GM18519 (cell line): ENCODE measurements at regions not wholly inside any gene's neighbourhood (a gene's known extent, or its start where the extent isn't known, plus 50 kb on each side); places are given as distances from the start of the nearest gene placed in this dataset.

Experiments used
- ATAC-seq: cut with Tn5 transposase; IDR thresholded peaks from one replicate; pipeline ENCODE4 v1.9.1; 2021; ENCODE audit warnings: mild to moderate bottlenecking, moderate library complexity; ENCODE audit not compliant: unreplicated experiment, low FRiP score

- no peak for ATAC-seq
Measured at GRCh38 chr5:39730699-39731098, 305.9 kb upstream of the DAB2 start.

DNA sequence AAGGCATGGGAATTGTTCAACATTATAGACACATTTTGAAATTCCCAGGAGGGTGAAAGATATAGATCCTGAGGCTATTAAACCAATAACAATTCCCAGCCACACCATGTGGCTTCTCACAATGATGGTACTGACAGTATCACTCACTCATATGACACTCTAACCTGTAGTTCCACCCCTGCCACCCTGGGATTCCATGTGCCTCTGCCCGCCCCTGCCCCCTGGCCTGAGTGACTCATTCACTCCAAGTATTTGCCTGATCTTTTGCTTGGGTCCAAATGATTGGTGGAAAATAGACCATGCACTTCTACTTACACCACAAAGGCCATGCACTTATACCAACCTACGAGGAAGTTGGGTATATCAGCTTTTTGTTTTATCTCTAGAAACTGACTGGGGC, 305.2 kb upstream of the DAB2 start:
- ATAC-seq: no peak

- ATAC-seq: no peak
Measured at GRCh38 chr5:39726467-39726866, 301.7 kb upstream of the DAB2 start.

DNA sequence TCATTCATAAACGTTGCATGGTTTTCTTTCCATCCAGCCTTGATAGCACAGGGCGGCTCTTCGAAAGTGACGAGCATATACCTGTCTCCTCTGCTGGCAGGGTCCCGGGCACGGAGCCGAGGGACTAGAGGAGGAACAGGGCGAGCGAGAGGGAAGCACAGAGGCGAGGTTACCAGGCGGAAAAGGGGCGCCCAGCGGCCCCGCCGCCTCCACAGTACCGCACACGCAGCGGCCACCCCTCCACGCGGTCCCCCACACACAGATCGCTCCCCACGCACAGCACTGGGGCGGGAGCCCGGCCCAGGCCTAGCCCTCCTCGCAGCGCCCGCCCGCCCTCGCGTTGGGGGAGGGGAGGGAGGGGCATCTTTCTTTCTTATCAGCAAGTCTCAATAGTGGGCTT, 296.6 kb upstream of the DAB2 start:
- no peak for ATAC-seq

DNA sequence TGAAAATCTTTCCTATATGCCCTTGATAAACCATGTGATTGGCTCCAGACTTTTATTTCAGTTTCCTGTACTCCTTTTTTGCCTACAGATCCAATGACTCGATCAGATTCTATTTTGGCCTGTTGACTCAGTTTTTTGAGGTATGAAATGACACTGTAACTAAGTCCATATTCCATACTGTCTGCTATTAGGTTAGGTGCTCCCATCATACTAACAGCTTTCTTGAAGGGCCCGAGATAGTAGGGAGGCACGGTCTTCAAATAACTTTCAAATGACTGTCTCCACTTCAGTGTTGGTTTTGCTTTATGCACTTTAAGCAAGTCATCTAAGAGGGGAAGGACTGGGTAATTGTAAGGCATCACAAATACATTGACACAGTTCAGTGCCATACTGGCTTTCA, 295.4 kb upstream of the DAB2 start:
- no peak for ATAC-seq

DNA sequence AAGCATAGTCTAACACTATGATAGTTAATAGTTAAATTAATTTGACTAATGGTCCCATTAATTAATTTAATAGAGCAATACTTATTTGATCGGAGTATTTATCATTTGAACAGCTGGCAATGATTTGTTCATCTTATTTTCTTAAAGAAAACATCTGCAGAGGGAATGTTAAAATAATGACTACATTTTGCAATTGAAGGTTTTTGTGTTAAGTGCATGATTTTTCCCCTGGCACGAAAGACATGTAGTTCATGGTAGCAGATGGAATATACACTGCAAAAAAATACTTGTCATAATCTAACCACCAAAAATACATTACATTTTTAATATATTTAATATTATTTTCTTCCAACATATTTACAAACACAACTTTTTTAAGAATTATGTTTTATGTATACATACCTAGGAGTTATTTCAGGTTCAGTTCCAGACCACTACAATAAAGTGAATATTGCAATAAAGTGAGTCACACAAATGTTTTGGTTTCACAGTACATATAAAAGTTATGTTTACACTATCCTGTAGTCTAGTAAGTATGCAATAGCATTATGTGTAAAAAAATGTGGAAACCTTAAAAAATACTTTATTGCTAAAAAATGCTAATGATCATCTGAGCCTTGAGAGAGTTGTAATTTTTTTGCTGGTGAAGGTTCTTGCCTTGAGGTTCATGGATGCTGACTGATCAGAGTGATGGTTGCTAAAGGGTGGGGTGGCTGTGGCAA, 292.6 kb upstream of the DAB2 start:
- no peak for ATAC-seq

GRCh38 chr5:39716532-39717028, 291.8 kb upstream of the DAB2 start:
- peak; percentile 63 for ATAC-seq

- ATAC-seq: no peak
Measured at GRCh38 chr5:39714036-39714698, 289.4 kb upstream of the DAB2 start.

- no peak for ATAC-seq
Measured at GRCh38 chr5:39713250-39713916, 288.6 kb upstream of the DAB2 start.

GRCh38 chr5:39712316-39713249, 287.8 kb upstream of the DAB2 start:
- no peak for ATAC-seq

- ATAC-seq: no peak
Measured at GRCh38 chr5:39711821-39712220, 287.0 kb upstream of the DAB2 start.

DNA sequence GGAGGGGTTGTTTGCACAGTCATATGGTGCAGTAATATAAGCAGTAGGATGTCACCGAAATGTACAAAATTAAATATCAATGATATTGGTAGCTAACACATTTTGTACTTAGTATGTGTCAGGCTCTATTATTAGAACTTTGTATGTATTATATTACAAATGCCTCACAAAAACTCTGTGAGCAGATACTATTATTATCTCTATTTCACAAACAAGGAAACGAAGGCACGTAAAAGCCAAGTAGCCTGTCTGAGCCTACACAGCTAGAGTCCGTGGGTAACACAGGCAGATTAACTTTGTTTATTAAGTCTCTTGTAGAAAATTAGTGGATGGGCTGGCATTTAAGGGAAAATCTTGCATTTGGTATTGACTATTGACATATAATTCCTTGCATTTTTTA, 284.3 kb upstream of the DAB2 start:
- ATAC-seq: no peak

DNA sequence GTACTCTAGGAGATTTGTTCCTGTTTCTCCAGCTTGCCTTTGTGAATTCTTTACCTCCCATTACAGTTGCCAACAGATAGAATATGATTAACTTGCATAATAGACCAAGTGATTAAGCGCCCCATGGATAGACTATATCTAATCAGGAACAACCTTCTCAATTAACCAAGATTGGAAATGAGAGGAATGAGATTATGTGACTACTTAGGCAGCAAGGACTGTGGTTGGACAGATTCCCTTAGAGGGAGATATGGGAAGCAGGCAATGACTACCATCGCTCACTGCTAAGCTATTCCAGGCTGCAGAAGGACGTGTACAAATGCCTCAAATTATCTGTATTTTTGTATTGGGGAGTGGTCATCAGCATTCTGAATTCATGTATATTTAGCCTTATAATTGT, 278.1 kb upstream of the DAB2 start:
- ATAC-seq: no peak

- no peak for ATAC-seq
Measured at GRCh38 chr5:39700523-39700922, 275.7 kb upstream of the DAB2 start.

- ATAC-seq: no peak
Measured at GRCh38 chr5:39698838-39699560, 274.2 kb upstream of the DAB2 start.

DNA sequence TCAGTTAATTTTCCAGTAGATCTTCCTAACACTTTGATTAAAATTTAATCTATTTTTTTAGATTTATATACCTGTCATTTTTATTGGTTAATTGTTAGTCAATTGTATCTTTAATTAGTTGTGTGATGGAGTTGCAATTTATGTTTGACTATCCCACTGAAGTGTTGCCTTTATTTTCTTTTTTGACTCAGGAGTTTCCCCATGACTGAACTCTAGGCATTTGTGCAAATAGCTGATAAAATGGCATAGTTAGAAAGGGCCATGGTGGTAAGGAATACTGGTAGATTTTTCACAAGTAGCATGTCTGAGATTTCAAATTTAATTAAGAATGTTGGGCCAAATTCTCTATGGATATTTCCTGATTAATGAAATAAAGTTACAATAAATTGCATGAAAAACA, 273.1 kb upstream of the DAB2 start:
- no peak for ATAC-seq

GRCh38 chr5:39696672-39697398, 272.1 kb upstream of the DAB2 start:
- no peak for ATAC-seq

- ATAC-seq: no peak
Measured at GRCh38 chr5:39691993-39692392, 267.2 kb upstream of the DAB2 start.

GRCh38 chr5:39691136-39691535, 266.4 kb upstream of the DAB2 start:
- no peak for ATAC-seq
